Suprapubic skin (tissue), 4 donors: ENCODE measurements at regions not wholly inside any gene's neighbourhood (a gene's known extent, or its start where the extent isn't known, plus 50 kb on each side); places are given as distances from the start of the nearest gene placed in this dataset.

Experiments
- DNase-seq, 2 donors: peaks; one replicate each; pipeline ENCODE4 v3.0.0-alpha.2; 2019; ENCODE audit warnings: low spot score in 2 of 2
- H3K27ac ChIP-seq: fragments of 200-600 bp; sonication (generic); one replicate; pipeline ENCODE4 v1.5.1; 2019
- H3K27me3 ChIP-seq: fragments of 200-600 bp; sonication (generic); one replicate; pipeline ENCODE4 v1.5.1; 2019
- H3K36me3 ChIP-seq: fragments of 200-600 bp; sonication (generic); one replicate; pipeline ENCODE4 v1.5.1; 2019
- H3K4me1 ChIP-seq: fragments of 200-600 bp; sonication (generic); one replicate; pipeline ENCODE4 v1.5.1; 2019
- H3K4me3 ChIP-seq: fragments of 200-600 bp; sonication (generic); one replicate; pipeline ENCODE4 v1.5.1; 2019; ENCODE audit warnings: mild to moderate bottlenecking
- H3K9me3 ChIP-seq: fragments of 200-600 bp; sonication (generic); one replicate; pipeline ENCODE4 v1.5.1; 2019
- CTCF ChIP-seq, 2 donors: fragments of 200-600 bp in 1 of 2; fragments of 450-650 bp in 1 of 2; sonication (generic) in 1 of 2; IDR thresholded peaks; one replicate each; pipeline ENCODE4 v1.5.1; 2016 to 2019; ENCODE audit warnings: antibody characterized with exemption in 2 of 2, mild to moderate bottlenecking in 1 of 2, moderate library complexity in 1 of 2
- EP300 ChIP-seq: sonication (generic); formaldehyde crosslinking; IDR thresholded peaks from one replicate; pipeline ENCODE4 v1.6.1; 2017; ENCODE audit warnings: antibody characterized with exemption
- POLR2A ChIP-seq, 2 donors: fragments of 450-650 bp; IDR thresholded peaks; one replicate each; pipeline ENCODE4 v1.6.1; 2017; ENCODE audit warnings: antibody characterized with exemption in 2 of 2, mild to moderate bottlenecking in 2 of 2, moderate library complexity in 2 of 2
- POLR2AphosphoS5 ChIP-seq, 3 donors: sonication (generic); formaldehyde crosslinking; IDR thresholded peaks; one replicate each; pipeline ENCODE4 v1.6.1; 2017; ENCODE audit warnings: antibody characterized with exemption in 3 of 3
- WGBS: methylation state at CpG from one replicate; pipeline ENCODE4 v1.1.5; 2018; 5-methylcytosine and 5-hydroxymethylcytosine counted together

GRCh38 chr20:10843146-10843711 is 169.4 kb upstream of the JAG1 start:
- no peak overlapping the region for H3K27ac ChIP-seq
- WGBS: 60% methylated on average over 5 of the region's 5 CpGs

GRCh38 chr20:10846766-10847165 is 173.0 kb upstream of the JAG1 start:
- H3K27ac ChIP-seq: no peak overlapping the region
- no peaks in the 10 kb centered on the region for H3K27me3 ChIP-seq
- DNase-seq: no peak
- H3K4me3 ChIP-seq: no peak overlapping the region
- no peaks in the 10 kb centered on the region for H3K9me3 ChIP-seq
- H3K36me3 ChIP-seq: no peaks in the 10 kb centered on the region
- TF ChIP-seq EP300: no peak
- TF ChIP-seq POLR2AphosphoS5 (IDR thresholded peaks at IDR 0.05): no peak
- TF ChIP-seq CTCF (IDR thresholded peaks at IDR 0.05): no peak
- no peaks in the 10 kb centered on the region for H3K4me1 ChIP-seq

More at GRCh38 chr20:10843146-10843711, 169.4 kb upstream of the JAG1 start:
- Histone ChIP-seq H3K4me3 (no peak overlapping the region), H3K9me3 (no peaks in the 10 kb centered on the region), H3K4me1 (no peaks in the 10 kb centered on the region), H3K36me3 (no peaks in the 10 kb centered on the region), H3K27me3 (no peaks in the 10 kb centered on the region)
- DNase-seq: no peak
- TF ChIP-seq EP300: no peak
- no peak for TF ChIP-seq POLR2A (IDR thresholded peaks at IDR 0.05)

- H3K27ac ChIP-seq: peak overlapping the region; percentile 30
- peak in 1 of 2 donors; percentile 66 for DNase-seq
- WGBS: 28% methylated on average over 6 of the region's 6 CpGs
- H3K9me3 ChIP-seq: no peaks in the 10 kb centered on the region
- H3K4me1 ChIP-seq: no peaks in the 10 kb centered on the region
- TF ChIP-seq POLR2A (IDR thresholded peaks at IDR 0.05): no peak
- peak in 2 of 3 donors; percentile 26 to 36 for TF ChIP-seq POLR2AphosphoS5 (IDR thresholded peaks at IDR 0.05)
- TF ChIP-seq EP300: no peak
- H3K4me3 ChIP-seq: no peak overlapping the region
- no peaks in the 10 kb centered on the region for H3K27me3 ChIP-seq
- no peaks in the 10 kb centered on the region for H3K36me3 ChIP-seq
Measured at GRCh38 chr20:10848810-10849370, 175.1 kb upstream of the JAG1 start.

GRCh38 chr20:10853176-10853575 is 179.4 kb upstream of the JAG1 start:
- no peaks in the 10 kb centered on the region for H3K4me1 ChIP-seq
- H3K9me3 ChIP-seq: no peaks in the 10 kb centered on the region
- H3K27ac ChIP-seq: no peak overlapping the region
- DNase-seq: no peak
- no peak overlapping the region for H3K4me3 ChIP-seq
- no peaks in the 10 kb centered on the region for H3K36me3 ChIP-seq
- no peaks in the 10 kb centered on the region for H3K27me3 ChIP-seq
- no peak for TF ChIP-seq POLR2AphosphoS5 (IDR thresholded peaks at IDR 0.05)
- no peak for TF ChIP-seq EP300
- TF ChIP-seq POLR2A (IDR thresholded peaks at IDR 0.05): no peak
- TF ChIP-seq CTCF (IDR thresholded peaks at IDR 0.05): no peak
- 78% methylated on average over 2 of the region's 2 CpGs for WGBS

GRCh38 chr20:10853731-10854130 is 179.9 kb upstream of the JAG1 start:
- no peak for DNase-seq

More at GRCh38 chr20:10853731-10854130, 179.9 kb upstream of the JAG1 start:
- H3K36me3 ChIP-seq: no peaks in the 10 kb centered on the region
- no peaks in the 10 kb centered on the region for H3K9me3 ChIP-seq
- TF ChIP-seq CTCF (IDR thresholded peaks at IDR 0.05) (no peak), POLR2A (IDR thresholded peaks at IDR 0.05) (no peak), EP300 (no peak), POLR2AphosphoS5 (IDR thresholded peaks at IDR 0.05) (no peak)
- WGBS: 87% methylated on average over 4 of the region's 4 CpGs
- H3K4me3 ChIP-seq: no peak overlapping the region
- H3K27ac ChIP-seq: no peak overlapping the region
- H3K27me3 ChIP-seq: no peaks in the 10 kb centered on the region
- no peaks in the 10 kb centered on the region for H3K4me1 ChIP-seq
